ENCODE measurements at regions not wholly inside any gene's neighbourhood (a gene's known extent, or its start where the extent isn't known, plus 50 kb on each side); places are given as distances from the start of the nearest gene placed in this dataset.
A peak's percentile ranks its signal among the peaks of the same experiment; 100 is the strongest.
"Not testable (repeated sequence)": the region's sequence is repeated elsewhere in the genome, so short reads cannot be mapped to it uniquely, and the experiment has no call there.

DNA sequence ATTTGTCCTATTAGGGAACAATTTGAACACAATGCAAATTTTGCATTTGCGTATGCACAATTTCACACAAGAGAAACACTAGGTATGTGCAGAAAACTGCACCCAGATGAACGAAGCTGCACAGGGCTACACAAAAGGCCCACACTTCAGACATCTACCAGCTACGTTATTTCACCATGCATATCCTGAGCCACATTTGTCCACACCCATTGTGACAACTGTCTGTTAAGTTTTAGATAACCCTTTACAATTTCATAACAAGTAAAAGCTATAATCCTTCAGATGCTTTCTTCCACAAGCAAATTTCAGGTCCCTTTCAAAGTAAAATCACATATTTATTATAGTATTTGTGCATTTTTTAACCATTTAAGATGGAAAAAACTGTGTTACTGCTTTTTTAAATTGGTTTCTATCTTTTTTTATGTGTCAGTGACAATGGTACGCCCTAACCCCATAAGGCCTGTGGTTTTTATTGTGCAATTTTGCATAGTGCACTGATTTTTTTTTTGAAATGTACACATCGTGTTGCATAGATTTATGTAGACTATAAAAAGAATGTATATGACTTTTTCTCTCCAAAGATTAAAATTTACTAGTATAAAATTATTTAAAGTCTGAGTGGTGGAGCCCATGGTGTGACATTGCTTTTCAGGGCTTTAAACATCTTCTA, 87.8 kb upstream of the BTG1 start:
- no peak for DNase-seq (ENCODE audit: low spot score)

DNA sequence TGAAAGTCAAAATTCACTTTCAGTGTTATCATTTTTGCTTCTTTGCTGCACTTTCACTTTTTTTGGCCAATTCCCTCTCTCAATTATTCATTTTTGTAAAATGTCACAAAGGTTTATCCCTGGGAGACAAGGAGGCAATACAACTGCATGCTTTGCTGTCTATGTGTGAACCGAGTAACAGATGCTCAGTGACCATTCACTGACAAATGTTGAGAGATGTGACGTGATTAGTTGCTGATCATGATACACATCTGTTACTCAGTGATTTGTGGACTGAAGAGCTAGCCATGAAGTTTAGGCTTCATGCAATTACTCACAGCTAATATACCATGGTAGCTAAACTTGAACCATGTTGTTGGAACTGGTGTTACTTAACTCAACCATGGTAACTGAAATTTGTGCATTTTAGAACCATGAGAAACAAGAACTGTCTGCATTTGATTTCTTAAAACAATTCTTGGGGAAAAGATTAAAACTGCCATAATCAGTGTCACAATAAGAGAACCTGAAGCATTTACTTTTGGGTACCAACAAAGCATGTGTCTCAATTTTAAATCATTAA, 86.8 kb upstream of the BTG1 start:
- DNase-seq (ENCODE audit: low spot score), result not testable (repeated sequence)

DNA sequence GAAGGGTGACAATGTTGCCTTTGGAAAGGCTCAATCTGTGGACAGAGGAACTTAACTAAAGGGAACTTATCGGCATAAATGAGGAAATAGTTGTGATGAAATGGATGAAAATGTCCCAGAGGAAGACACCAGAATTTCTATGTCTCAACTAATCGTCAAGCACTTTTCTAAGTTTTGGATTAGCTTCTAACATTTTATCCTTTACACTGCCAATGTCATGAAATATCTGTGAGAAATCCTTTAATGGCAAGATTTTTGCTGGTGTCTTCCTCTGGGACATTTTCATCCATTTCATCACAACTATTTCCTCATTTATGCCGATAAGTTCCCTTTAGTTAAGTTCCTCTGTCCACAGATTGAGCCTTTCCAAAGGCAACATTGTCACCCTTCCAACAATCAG, 86.3 kb upstream of the BTG1 start:
- not testable (repeated sequence) for DNase-seq (ENCODE audit: low spot score)

DNA sequence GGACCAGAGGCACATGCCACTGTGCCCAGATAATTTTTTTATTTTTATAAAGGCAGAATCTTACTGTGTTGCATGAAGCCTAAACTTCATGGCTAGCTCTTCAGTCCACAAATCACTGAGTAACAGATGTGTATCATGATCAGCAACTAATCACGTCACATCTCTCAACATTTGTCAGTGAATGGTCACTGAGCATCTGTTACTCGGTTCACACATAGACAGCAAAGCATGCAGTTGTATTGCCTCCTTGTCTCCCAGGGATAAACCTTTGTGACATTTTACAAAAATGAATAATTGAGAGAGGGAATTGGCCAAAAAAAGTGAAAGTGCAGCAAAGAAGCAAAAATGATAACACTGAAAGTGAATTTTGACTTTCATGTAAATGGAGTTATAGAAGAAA, 85.9 kb upstream of the BTG1 start:
- not testable (repeated sequence) for DNase-seq (ENCODE audit: low spot score)

DNA sequence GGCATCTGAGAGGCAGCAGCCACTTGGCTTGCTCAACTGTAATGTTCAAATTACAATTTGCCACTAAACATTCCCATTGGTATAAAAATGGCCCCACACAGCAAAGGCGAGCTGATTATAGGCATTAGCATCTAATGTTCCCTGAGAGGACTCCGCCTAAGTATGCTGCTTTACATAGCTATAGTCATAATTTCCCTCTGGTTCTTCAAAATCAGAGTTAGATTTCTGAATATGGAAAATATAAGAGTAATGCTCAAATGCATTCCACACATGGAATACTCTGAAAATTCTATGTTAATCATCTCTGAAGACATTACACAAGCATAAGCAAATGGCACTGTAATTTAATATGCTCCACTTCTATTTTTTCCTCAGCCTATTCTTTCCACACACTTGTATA, 83.7 kb upstream of the BTG1 start:
- DNase-seq (ENCODE audit: low spot score), result no peak

DNA sequence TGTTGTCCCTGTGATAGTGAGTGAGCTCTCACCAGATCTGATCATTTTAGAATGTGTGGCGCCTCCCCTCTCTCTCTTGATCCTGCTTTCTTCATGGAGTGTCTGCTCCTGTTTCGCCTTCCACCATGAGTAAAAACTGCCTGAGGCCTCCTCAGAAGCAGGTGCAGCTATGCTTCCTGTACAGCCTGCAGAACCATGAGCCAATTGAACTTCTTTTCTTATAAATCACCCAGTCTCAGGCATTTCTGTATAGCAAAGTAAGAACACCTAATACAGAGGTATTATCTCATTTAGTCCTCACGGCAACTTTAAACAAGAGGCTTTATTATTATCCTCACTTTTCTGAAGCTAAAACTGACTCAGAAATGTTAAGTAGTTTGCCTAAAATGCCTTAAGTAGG, 81.3 kb upstream of the BTG1 start:
- DNase-seq (ENCODE audit: low spot score), result no peak

DNA sequence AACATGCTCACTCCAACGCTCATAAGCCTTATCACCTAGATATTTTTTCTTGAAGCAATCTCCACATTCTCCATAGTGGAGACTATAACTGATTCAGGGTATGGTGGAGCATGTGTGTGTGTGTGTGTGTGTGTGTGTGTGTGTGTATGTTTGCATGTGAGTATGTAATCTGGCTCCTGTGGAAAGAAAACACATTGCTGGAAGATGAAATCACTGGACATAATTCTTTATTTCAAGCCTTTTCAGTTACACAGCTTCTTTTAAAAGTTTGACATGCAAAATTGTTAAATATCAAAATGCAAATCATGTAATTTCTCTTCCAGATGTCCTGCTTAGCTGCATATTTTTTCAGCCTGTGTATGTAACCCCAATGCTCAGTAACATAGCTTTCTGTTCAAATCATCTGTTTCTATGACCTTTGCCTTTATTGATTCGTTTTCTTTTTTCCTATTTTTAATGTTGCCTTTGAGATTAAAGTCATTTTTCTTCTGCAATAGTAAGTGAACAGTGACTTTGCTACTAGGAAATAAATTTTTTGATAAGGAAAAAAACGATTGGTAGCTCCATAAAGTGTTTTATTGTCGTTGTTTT, 80.5 kb upstream of the BTG1 start:
- DNase-seq (ENCODE audit: low spot score), result peak; percentile 47

DNA sequence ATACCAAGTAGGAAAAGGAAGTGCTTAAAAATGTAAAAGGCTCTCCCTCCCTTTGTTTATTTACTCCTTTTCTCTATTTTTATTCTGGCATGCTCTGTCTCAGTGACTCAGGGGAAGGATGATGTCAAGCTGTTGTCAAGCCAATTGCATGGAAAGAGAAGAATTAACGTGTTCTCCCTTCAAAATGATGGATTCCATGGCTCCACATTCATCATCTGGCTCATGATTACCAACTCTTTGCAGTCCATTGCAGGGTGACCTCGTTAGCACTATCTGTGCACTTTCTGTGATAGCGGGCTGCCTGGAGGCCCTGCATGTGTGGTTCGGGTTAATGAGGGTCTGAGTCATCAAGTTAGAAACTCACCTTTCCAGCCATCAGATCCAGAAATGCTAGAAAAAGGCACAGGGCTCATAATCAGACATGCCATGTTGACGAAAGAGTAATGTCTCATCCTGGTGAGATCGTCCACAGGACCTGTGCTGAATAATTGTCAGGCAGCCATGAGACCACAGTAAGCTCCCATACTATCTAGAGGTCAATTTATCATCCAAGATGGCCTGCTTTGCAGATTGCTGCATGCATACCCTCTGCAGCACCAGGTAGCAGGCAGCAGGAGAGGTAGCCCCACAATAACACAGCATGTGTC, 79.2 kb upstream of the BTG1 start:
- peak; percentile 57 for DNase-seq (ENCODE audit: low spot score)

DNA sequence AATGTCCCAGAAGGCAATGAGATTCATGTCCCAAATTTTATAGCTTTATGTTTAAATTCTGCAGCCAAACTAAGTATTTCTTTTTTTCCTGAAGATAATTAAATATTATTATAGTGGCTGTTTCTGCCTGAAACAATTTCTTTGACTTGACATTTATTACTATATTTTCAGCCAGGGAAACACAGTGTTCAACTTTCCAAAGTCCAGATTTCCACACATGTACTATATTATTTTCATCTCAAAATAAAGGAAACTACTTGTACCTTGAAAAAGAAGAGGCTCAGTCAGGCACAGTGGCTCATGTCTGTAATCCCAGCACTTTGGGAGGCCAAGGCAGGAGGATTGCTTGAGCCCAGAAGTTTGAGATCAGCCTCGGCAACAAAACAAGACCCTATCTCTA, 77.8 kb upstream of the BTG1 start:
- DNase-seq (ENCODE audit: low spot score), result no peak

DNA sequence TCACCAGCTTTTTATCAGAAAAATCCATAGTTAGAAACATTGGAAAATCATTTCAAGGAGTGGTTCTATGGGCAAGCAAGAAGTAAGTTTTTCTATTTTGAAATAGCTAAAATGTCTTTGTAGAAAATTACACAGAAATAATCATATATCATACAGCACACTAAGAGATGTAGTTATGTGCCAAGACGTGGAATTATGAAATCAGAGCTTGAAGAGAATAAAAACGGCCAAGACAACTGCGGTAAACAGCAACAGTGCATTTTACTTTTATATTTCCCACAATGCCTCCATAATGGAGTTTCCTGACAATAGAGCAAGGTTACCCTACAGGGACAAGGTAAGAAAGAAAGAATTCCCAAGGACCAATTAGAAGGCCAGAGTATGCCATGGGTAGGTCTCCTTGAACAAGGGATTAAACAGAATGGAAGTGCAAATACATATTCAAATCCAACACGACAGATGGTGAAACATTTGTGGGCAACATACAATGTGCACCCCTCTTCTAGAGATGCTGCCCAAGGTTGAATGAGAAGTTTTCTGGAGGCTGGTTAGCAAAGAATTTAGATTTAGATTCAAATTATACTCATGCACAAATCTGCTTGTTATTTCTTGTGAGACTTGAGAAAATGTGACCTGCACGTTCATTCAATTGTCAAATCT, 76.1 kb upstream of the BTG1 start:
- DNase-seq (ENCODE audit: low spot score), result no peak

DNA sequence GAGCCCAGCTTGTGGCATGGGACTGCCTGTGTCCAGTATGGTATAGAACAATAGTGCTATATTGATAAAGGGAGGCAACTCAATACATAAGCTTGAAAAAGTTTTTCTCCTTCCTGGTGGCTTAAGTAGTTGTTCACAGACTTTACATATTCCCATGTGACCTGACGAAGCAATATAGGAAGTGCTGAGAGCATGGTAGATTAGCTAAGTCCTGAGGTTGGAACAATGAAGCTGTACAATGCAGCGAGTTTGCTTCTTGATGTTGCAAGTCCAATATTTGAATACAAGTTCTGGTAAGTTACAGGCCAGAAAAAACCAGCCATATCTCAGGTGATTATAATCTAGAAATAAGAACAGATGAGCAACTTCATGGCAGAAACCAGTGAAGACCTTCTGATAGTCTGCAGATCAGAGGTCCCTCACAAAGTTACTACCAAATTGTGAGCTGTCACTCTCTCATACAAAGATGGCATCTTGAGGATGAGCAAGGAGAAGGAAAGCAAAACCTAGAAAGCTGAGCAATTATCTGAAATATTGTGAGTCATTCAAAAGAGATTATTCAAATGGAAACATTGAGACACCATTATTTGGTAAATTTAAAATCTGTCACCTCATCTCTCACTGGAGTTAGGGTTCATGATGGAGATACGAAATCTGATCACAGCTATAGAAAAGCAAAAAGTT, 72.9 kb upstream of the BTG1 start:
- no peak for DNase-seq (ENCODE audit: low spot score)

DNA sequence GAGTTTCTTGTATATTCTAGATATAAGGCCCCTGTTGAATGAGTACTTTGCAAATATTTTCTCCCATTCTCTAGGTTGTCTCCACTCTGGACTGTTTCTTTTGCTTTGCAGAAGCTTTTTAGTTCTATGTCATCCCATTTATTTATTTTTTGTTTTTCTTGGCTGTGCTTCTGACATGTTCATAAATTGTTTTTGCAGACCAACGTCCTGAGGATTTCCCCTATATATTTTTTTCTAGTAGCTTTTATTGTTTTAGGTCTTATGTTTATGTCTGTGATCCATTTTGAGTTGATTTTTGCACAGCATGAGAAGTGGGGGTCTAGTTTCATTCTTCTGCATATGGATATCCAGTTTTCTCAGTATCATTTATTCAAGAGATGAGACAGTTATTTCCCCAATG, 70.4 kb upstream of the BTG1 start:
- peak; percentile 15 for DNase-seq (ENCODE audit: low spot score)

DNA sequence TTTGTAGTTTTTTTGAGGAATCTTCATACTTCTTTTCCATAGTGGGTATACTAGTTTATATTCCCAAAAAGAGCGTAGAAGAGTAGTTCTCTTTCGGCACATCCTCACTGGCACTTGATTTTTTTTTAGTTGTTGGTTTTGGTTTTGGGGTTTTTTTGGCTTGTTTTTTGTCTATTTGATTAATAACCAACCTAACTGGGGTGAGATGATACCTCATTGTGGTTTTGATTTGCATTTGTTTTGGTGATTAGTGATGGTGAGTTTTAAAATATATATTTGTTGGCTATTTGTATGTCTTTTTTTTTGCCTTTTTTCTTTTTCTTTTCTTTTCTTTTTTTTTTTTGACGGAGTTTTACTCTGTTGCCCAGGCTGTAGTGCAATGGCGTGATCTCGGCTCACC, 69.7 kb upstream of the BTG1 start:
- DNase-seq (ENCODE audit: low spot score), result no peak

DNA sequence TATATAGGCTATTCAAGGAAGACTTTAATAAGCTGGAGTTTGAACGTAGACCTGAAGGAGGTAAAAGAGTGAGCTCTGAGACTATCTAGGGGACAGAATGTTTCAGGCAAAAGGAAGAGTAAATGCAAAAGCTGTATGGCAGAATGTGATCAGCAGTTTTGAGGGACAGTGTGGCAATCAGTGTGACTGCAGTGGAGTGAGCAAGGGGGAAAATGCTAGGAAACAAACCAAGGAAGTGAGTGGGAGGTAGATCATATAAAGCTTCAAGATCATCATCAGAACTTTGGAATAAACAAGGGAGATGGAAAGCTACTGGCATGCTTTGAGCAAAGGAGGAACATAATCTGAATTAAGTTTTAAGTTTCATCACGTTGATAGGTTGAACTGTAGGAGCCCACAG, 67.5 kb upstream of the BTG1 start:
- DNase-seq (ENCODE audit: low spot score), result no peak

DNA sequence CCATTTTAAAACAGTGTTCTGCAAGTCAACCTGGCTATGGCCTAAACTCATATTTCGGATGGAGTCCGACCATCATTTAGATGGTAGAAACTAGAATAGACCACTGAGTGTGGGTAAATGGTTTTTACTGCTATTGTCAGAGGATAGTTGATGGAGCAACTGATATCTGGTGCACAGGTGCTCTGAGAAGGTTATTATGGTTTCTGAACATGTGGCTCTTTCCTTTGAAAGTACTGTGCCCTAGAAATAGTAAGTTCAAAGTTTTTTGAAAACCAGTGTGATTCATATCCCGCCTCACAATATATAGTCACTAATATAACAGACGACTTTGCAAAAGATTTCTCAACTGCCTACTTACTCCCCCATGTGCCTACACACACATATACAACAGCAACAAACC, 64.4 kb upstream of the BTG1 start:
- DNase-seq (ENCODE audit: low spot score), result no peak

DNA sequence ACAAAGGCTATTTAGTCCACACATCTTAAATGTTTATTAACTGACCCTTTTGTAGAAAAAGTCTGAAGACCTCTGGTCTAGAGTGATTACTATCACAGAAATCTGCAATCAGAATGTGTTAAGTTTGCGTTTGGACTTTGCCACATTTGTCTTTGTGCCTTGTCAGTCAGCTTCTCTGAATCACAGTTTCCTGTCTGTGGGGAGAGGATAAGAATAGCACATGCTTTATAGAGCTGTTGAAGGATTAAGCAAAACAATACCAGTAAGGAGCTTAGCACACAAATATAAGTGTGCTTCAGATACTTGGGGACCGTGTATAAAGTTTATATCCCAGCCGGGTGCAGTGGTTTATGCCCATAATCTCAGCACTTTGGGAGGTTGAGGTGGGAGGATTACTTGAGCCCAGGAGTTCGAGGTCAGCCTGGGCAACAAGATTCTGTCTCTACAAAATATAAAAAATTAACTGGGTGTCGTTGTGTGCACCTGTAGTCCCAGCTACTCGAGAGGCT, 63.0 kb upstream of the BTG1 start:
- DNase-seq (ENCODE audit: low spot score), result peak; percentile 55

DNA sequence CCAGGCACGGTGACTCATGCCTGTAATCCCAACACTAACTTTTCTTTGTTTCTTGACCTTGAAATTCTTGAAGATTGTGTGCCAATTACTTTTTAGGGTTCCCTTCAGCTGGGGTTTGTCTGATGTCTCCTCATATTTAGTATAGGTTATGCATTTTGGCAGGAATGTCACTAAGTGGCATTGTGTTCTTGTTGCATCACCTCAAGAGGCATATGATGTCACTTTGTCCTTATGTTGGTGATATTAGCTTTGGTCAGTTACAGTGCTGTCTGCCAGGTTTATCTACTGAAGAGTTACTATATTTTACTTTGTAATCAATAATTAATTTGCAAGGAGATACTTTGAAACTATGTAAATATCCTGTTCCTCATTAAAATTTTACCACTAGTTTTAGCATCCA, 61.0 kb upstream of the BTG1 start:
- DNase-seq (ENCODE audit: low spot score), result no peak

DNA sequence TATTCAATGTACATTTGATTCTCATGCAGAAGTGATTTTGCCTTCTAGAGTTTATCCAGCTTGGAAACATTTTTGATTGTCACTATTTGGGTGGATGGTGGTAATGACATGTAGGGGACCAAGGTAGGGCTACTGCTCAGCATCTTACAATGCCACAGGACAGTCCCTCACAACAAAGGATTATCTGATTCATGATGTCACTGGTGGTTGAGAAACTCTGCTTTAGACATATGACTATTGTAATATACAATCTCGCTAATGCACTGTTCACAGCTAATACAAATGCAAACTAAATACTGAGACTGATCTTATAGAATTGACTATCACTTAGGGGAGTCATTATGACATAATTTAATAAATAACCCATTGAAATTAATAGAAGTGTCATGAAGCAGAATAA, 60.4 kb upstream of the BTG1 start:
- no peak for DNase-seq (ENCODE audit: low spot score)

DNA sequence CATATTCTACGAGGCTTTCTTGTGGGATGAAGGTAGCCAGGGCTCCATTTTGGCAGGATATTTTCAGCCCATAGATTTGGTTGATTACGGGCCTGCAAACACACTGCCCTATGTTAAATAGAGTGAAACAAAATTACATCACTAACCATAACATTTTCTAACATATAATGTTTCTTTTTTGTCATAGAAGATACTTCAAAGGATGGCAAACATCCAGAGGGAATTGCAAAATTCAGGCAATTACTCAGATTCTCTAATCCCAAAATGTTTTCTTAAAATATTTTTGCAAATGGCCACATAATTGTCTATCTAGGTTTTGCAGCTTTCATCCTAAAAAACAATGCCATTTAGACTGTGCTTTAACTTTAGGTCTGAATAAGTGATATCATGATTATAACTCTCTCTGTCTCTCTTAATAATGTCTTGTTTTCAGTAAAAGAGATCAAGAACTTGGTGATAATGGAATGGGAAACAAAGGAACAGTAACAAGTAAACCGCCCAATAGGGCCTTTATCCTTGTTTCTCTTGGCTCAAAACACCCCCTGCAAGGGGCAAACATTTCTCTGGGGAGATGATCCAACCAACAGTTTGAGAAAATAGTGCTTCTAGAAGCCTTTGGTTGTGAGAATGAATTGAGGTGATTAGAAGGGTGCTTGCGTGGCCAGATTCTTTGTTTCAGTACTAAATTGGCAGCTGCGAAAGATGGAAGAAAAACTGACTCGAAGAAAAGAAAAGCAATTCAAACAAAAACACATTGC, 54.4 kb upstream of the BTG1 start:
- DNase-seq (ENCODE audit: low spot score), result no peak

DNA sequence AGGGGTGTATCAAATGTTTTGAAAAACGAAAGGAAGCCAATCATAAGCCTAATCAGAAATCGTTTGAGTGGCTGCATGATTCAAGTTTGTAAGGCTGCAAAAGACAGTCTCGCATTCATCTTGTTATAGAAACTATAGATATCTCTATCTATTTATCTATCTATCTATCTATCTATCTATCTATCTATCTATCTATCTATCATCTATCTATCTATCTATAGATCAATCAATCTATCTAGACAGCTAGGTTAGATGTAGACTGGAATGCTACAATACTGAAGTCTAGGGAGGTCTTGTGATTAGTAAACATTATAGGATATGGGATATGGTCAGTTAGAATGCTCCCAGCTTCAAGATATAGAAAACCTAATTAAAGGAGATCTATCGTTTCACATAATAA, 52.2 kb upstream of the BTG1 start:
- DNase-seq (ENCODE audit: low spot score), result no peak

DNA sequence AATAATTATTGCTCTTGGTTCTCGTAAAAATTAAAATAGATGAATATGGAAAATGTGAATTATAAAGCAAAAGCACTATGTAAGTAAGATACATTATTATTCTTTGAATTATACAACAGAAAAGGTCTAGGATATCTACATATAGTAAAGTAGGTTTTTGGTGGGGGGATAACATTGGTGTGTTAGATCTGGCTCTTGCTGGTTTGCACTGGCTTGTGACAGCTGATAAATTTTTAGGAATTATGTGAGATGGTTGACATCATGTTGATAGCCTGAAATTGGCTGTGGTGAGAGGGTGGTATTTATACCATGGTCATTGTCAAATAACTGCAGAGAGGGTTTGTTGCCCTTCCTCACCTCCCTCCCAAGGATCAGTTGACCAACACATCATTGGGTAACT, 50.7 kb upstream of the BTG1 start:
- no peak for DNase-seq (ENCODE audit: low spot score)

Data from umbilical cord (tissue), 1 donor.